CD4-positive, CD25-positive, alpha-beta regulatory T cell (primary cell): ENCODE measurements at regions not wholly inside any gene's neighbourhood (a gene's known extent, or its start where the extent isn't known, plus 50 kb on each side); places are given as distances from the start of the nearest gene placed in this dataset.

Experiments
- ATAC-seq, 2 donors: fragments of 150-1000 bp; cut with Tn5 transposase; one replicate each; pipeline ENCODE4 v1.10.0; 2021; ENCODE audit warnings: low read depth in 2 of 2, moderate number of reproducible peaks in 2 of 2, moderate library complexity in 1 of 2
- DNase-seq, 3 donors: peaks; one replicate each; pipeline versions ENCODE4 v3.0.0 to v3.0.0-alpha.2; 2012 to 2022; ENCODE audit warnings: mixed read lengths in 1 of 3
- H3K27ac ChIP-seq: one replicate; pipeline ENCODE4 v1.7.0; 2013; ENCODE audit warnings: mild to moderate bottlenecking, low read length; ENCODE audit not compliant: insufficient read depth, poor library complexity, severe bottlenecking
- H3K27me3 ChIP-seq: one replicate; pipeline ENCODE4 v1.7.0; 2013; ENCODE audit warnings: low read length; ENCODE audit not compliant: control insufficient read depth, insufficient read depth
- H3K36me3 ChIP-seq: one replicate; pipeline ENCODE4 v1.7.0; 2013; ENCODE audit warnings: mild to moderate bottlenecking, low read length, moderate library complexity; ENCODE audit not compliant: control insufficient read depth, insufficient read depth
- H3K4me1 ChIP-seq: 2 replicates; pipeline ENCODE4 v1.7.0; 2013; ENCODE audit warnings: mild to moderate bottlenecking, low read length; ENCODE audit not compliant: insufficient read depth, control insufficient read depth, poor library complexity, severe bottlenecking
- H3K4me3 ChIP-seq: one replicate; pipeline ENCODE4 v1.7.0; 2013; ENCODE audit warnings: low read depth, mild to moderate bottlenecking, low read length, moderate library complexity
- H3K9me3 ChIP-seq, 2 experiments: 1 replicate in 1 of 2; 2 replicates in 1 of 2; pipeline ENCODE4 v1.7.0; 2013; ENCODE audit warnings: low read length in 2 of 2, mild to moderate bottlenecking in 1 of 2, moderate library complexity in 1 of 2; ENCODE audit not compliant: control insufficient read depth in 2 of 2
- H3K27ac Mint-ChIP-seq, 3 donors: one replicate each; pipeline ENCODE4 v1.8.0; 2020 to 2022; ENCODE audit warnings: mild to moderate bottlenecking in 3 of 3, mixed read lengths in 3 of 3, moderate library complexity in 2 of 3
- H3K27me3 Mint-ChIP-seq: one replicate; pipeline ENCODE4 v1.8.0; 2022; ENCODE audit warnings: mild to moderate bottlenecking, mixed read lengths
- H3K36me3 Mint-ChIP-seq: one replicate; pipeline ENCODE4 v1.8.0; 2020; ENCODE audit warnings: mixed read lengths
- H3K4me1 Mint-ChIP-seq, 4 donors: one replicate each; pipeline ENCODE4 v1.8.0; 2020 to 2022; ENCODE audit warnings: mixed read lengths in 4 of 4, mild to moderate bottlenecking in 1 of 4
- H3K4me3 Mint-ChIP-seq, 4 donors: one replicate each; pipeline ENCODE4 v1.8.0; 2020 to 2022; ENCODE audit warnings: mild to moderate bottlenecking in 4 of 4, mixed read lengths in 4 of 4, moderate library complexity in 3 of 4
- H3K9me3 Mint-ChIP-seq, 7 donors: one replicate each; pipeline ENCODE4 v1.8.0; 2020 to 2022; ENCODE audit warnings: mixed read lengths in 7 of 7, mild to moderate bottlenecking in 3 of 7, moderate library complexity in 2 of 7

DNA sequence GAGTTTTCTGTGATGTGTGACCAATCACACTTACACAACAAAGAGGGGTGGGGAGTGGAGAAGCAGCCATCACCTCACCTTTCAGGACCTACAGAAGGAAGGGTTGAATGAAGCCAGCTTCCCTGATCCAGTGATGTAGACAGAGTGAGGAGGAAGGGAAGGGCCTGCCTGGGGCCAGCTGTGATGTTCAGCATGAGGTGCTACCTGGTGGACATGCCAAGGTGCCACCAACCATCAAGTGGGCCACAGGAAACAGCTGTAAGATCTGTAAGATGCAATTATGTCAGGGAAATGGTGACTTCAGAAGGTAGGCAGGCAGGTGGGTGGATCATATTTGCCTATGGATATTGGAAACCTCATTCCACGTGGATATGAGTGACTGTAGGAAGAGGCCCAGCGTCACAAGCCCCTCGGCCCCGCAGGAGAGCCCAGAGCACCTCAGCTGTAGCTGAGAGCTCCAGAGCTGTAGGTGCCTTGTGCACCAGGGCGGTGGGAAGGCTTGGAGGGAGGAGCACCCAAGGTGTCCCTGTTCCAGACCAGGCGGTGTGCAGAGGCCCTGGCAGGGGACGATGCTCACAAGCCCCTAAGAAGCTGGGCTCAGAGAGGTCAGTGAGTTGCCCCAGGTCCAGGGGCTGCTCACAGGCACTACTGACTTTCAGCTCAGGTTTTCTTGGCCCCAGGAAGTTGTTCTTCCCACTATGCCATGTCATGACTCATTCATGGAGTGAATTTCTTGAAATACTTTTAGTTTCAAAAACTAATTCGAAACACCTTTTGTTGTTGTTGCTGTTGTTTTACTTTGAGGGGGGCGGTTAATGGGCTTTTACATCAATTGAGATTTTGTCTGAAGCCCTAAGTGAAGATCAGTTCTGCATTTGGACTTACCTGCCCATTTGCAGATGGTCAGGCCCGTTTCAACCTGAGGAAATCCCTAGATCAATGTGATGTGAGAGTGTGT lies 94.2 kb upstream of the ALDH1A3 start:
- no peaks in the 10 kb centered on the region for H3K36me3 ChIP-seq

DNA sequence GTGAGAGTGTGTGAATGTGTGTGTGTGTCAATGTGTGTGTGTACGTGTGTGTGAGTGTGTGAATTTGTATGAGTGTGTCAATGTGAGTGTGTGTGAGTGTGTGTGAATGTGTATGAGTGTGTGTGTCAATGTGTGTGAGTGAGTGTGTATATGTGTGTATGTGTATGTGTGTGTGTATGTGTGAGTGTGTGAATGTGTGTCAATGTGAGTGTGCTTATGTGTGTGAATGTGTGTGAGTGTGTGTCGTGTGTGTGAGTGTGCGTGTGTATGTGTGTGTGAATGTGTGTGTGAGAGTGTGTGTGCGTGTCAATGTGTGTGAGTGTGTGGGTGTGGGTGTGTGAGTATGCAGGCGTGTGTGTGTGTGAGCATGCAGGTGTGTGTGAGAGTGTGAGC lies 93.5 kb upstream of the ALDH1A3 start:
- H3K36me3 ChIP-seq, result no peaks in the 10 kb centered on the region
- no peak overlapping the region for H3K27ac ChIP-seq
- no peak overlapping the region for H3K4me3 Mint-ChIP-seq
- no peak overlapping the region for H3K4me3 ChIP-seq
- no peaks in the 10 kb centered on the region for H3K9me3 ChIP-seq
- H3K27me3 ChIP-seq, result no peaks in the 10 kb centered on the region
- ATAC-seq (no peak), DNase-seq (no peak)
- H3K4me1 Mint-ChIP-seq, result no peaks in the 10 kb centered on the region
- no peaks in the 10 kb centered on the region for H3K36me3 Mint-ChIP-seq
- H3K4me1 ChIP-seq, result no peaks in the 10 kb centered on the region
- no peaks in the 10 kb centered on the region for H3K9me3 Mint-ChIP-seq
- H3K27me3 Mint-ChIP-seq, result no peaks in the 10 kb centered on the region
- no peak overlapping the region for H3K27ac Mint-ChIP-seq

More for the DNA sequence above, 94.2 kb upstream of the ALDH1A3 start:
- Histone ChIP-seq H3K27ac (no peak overlapping the region), H3K27me3 (no peaks in the 10 kb centered on the region), H3K4me1 (no peaks in the 10 kb centered on the region), H3K9me3 (no peaks in the 10 kb centered on the region), H3K4me3 (no peak overlapping the region)
- Mint-ChIP-seq H3K27me3 (no peaks in the 10 kb centered on the region), H3K36me3 (no peaks in the 10 kb centered on the region), H3K9me3 (no peaks in the 10 kb centered on the region), H3K4me3 (no peak overlapping the region), H3K27ac (no peak overlapping the region), H3K4me1 (no peaks in the 10 kb centered on the region)
- ATAC-seq (no peak), DNase-seq (no peak)

DNA sequence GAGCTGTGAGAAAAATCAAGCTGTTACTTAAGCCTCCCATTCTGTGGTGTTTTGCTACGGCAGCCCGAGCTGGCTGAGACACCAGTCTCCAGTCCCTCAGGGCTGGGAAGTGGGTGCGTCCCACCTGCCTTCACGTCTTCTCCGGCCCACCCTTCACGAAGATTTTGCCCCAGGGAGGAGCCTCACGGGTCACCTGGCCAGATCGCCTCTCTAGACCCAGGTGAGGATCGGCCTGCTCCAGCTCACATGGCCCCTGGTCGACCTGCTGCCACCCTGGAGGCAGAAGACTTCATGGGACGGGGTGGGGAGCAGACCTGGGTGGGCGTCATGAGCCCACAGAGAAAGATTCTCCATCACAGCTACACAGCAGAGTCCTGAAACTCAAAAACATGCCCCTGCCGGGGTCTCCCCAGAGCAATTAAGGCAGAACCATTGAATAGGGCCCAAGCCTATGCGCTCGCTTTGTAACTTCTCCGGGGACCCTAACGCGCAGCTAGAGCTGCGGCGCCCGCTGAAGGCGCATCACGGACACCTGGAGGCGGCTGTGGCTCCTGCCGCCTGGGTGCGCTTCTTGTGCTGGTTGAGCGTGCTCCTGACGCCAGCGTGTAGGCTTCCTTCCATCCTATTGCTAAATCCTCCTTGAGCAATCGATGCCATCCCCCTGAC lies 92.6 kb upstream of the ALDH1A3 start:
- Mint-ChIP-seq H3K27ac (no peak overlapping the region), H3K27me3 (no peaks in the 10 kb centered on the region), H3K9me3 (no peaks in the 10 kb centered on the region), H3K36me3 (no peaks in the 10 kb centered on the region), H3K4me3 (no peak overlapping the region), H3K4me1 (no peaks in the 10 kb centered on the region)
- DNase-seq (no peak), ATAC-seq (no peak)
- no peaks in the 10 kb centered on the region for H3K4me1 ChIP-seq
- H3K36me3 ChIP-seq, result no peaks in the 10 kb centered on the region
- no peaks in the 10 kb centered on the region for H3K27me3 ChIP-seq
- no peak overlapping the region for H3K27ac ChIP-seq
- no peaks in the 10 kb centered on the region for H3K9me3 ChIP-seq
- no peak overlapping the region for H3K4me3 ChIP-seq

DNA sequence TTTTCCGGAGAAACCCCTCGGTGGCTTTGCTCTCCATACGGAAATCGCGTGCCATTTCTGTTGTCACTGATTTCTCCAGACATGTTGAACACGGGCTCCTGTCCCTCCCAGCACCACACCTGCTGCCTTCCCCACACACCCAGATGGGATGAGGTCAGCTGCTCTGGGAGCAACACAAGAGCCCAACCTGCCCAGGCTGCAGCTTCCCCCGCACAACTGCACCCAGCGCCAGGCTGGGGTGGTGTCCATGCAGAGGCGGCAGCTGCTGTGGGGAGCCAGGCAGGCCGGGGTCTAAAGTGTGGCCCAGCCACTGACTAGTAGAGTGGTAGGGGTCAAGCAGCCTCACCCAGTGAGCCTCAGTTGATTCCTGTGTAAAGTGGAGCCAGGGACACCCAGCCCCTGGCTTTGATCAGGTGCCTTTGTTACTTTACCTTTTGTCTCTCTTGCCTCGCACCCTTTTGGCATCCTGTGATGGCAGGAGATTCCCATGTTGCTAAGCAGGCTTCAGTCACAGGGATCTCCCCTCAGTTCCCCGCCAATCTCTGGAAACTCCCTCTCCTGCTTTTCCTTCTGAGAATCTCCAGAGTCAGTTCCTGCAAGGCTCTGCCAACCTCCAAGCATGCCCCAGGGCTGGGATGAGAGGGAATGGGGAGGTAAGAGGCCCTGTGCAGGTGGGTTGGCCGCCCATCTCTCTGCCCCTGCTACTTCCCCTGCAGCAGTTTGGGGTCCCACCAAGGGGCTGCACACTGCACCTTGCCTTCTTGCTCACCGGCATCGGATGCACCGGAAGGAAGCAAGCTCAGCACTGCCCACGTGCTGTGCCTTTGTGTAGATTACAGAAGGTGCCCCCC lies 91.8 kb upstream of the ALDH1A3 start:
- Histone ChIP-seq H3K36me3 (no peaks in the 10 kb centered on the region), H3K9me3 (no peaks in the 10 kb centered on the region), H3K4me3 (no peak overlapping the region), H3K4me1 (no peaks in the 10 kb centered on the region), H3K27ac (no peak overlapping the region), H3K27me3 (no peaks in the 10 kb centered on the region)
- Mint-ChIP-seq H3K4me3 (no peak overlapping the region), H3K27ac (no peak overlapping the region), H3K27me3 (peaks cover 6% of the 10 kb centered on the region), H3K9me3 (no peaks in the 10 kb centered on the region), H3K36me3 (no peaks in the 10 kb centered on the region), H3K4me1 (no peaks in the 10 kb centered on the region)
- DNase-seq, result no peak
- ATAC-seq, result no peak

DNA sequence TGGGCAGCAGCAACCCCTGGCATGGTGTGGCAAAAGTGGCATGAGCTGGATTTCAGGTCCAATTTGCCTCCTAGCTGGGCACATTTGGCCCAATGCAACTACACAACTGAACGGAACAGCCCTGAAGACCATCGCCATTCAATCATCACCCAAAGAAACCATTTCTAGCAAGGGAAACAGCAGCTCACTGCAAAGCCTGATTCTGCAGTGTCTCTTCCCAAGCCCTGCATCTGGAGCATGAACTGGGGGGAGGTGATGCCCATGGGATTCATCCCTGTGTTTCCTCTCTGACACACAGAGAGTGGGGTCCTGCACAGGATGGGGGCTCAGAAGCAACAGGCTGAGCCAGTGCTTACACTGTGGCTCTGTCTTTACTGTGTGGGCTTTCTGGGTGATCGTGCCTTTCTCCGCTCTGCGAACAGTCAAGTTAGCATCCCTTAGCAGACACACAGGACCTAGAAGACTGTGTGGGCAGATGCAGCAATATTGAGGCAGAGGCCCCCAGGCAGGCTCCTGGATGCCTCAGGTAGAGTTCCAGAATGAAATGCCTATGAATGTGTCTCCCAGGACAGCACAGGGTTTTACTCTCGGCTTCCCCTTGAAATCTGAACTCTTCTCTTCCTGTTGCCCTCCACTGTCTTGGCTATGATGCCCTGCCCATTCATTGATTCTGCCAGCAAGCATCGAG lies 91.1 kb upstream of the ALDH1A3 start:
- no peak overlapping the region for H3K4me3 Mint-ChIP-seq
- DNase-seq (no peak), ATAC-seq (no peak)
- H3K27ac Mint-ChIP-seq, result no peak overlapping the region
- no peaks in the 10 kb centered on the region for H3K9me3 ChIP-seq
- H3K27ac ChIP-seq, result no peak overlapping the region
- H3K9me3 Mint-ChIP-seq, result peaks cover 0 to 3% (median 0%) of the 10 kb centered on the region in 7 donors
- no peaks in the 10 kb centered on the region for H3K4me1 ChIP-seq
- no peaks in the 10 kb centered on the region for H3K36me3 ChIP-seq
- H3K27me3 ChIP-seq, result no peaks in the 10 kb centered on the region
- H3K4me1 Mint-ChIP-seq, result no peaks in the 10 kb centered on the region
- H3K36me3 Mint-ChIP-seq, result no peaks in the 10 kb centered on the region
- H3K4me3 ChIP-seq, result no peak overlapping the region
- peaks cover 6% of the 10 kb centered on the region for H3K27me3 Mint-ChIP-seq

DNA sequence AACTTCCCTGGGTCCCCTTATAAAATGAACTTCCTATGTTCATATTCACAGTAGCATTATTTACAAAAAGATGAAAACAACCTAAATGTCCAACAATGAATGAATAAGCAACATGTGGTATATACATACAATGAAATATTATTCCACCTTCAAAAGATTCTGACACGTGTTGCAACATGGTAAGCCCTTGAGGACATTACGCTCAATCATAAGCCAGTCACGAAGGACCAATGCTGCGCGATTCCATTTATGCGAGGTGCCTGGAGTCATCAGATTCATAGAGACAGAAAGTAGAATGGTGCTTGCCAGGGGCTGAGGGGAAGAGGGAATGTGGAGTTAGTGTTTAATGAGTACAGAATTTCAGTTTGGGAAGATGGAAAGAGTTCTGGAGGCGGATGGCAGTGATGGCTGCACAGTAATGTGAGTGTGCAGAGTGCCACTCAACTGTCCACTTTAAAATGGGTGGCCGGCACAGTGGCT lies 88.8 kb upstream of the ALDH1A3 start:
- peaks cover 4% of the 10 kb centered on the region for H3K27me3 ChIP-seq
- no peaks in the 10 kb centered on the region for H3K36me3 Mint-ChIP-seq
- no peaks in the 10 kb centered on the region for H3K9me3 ChIP-seq
- H3K4me1 Mint-ChIP-seq, result no peaks in the 10 kb centered on the region
- ATAC-seq (no peak), DNase-seq (no peak)
- H3K27me3 Mint-ChIP-seq, result peaks cover 10% of the 10 kb centered on the region
- no peaks in the 10 kb centered on the region for H3K4me1 ChIP-seq
- no peak overlapping the region for H3K27ac ChIP-seq
- H3K4me3 ChIP-seq, result no peak overlapping the region
- no peak overlapping the region for H3K27ac Mint-ChIP-seq
- peaks cover 0 to 3% (median 0%) of the 10 kb centered on the region in 7 donors for H3K9me3 Mint-ChIP-seq
- no peaks in the 10 kb centered on the region for H3K36me3 ChIP-seq
- H3K4me3 Mint-ChIP-seq, result no peak overlapping the region

DNA sequence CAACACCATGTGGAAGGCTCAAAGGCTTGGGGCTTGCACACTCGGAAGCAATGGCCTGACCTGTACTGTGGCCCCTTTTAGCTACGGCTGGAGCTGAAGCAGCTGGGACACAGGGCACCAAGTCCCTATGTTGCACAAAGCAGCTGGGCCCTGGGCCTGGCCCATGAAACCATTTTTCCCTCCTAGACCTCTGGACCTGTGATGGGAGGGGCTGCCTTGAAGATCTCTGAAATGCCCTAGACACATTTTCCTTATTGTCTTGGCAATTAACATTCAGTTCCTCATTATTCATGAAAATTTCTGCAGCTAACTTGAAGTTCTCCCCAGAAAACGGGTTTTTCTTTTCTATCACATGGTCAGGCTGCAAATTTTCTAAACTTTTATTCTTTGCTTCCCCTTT lies 85.6 kb upstream of the ALDH1A3 start:
- no peaks in the 10 kb centered on the region for H3K36me3 Mint-ChIP-seq
- no peak overlapping the region for H3K27ac Mint-ChIP-seq
- H3K4me3 ChIP-seq, result no peak overlapping the region
- no peaks in the 10 kb centered on the region for H3K4me1 ChIP-seq
- H3K27me3 Mint-ChIP-seq, result peaks cover 10% of the 10 kb centered on the region
- H3K27ac ChIP-seq, result no peak overlapping the region
- peaks cover 4% of the 10 kb centered on the region for H3K27me3 ChIP-seq
- H3K9me3 ChIP-seq, result no peaks in the 10 kb centered on the region
- DNase-seq (no peak), ATAC-seq (no peak)
- H3K36me3 ChIP-seq, result no peaks in the 10 kb centered on the region
- H3K4me3 Mint-ChIP-seq, result no peak overlapping the region
- peaks cover 0 to 3% (median 0%) of the 10 kb centered on the region in 7 donors for H3K9me3 Mint-ChIP-seq
- no peaks in the 10 kb centered on the region for H3K4me1 Mint-ChIP-seq
